Panc1 (cell line): ENCODE measurements at regions not wholly inside any gene's neighbourhood (a gene's known extent, or its start where the extent isn't known, plus 50 kb on each side); places are given as distances from the start of the nearest gene placed in this dataset.
"Not testable (repeated sequence)": the region's sequence is repeated elsewhere in the genome, so short reads cannot be mapped to it uniquely, and the experiment has no call there.

ENCODE experiments used
- ATAC-seq: fragments of 200-7000 bp; cut with Tn5 transposase; 2 replicates; pipeline ENCODE4 v1.9.1; 2020; ENCODE audit warnings: mild to moderate bottlenecking, moderate library complexity
- BruUV-seq: library from RNA; stranded (reverse); fragments of 400-500 nt; replicated peaks from 2 replicates; lab custom pipeline; 2021; lab: Mats Ljungman, UMichigan
- CTCF ChIA-PET: fragments of 300-600 bp; sonication (Branson Sonifier 250); formaldehyde crosslinking; loops from one replicate; lab custom pipeline; 2022; ENCODE audit warnings: antibody characterized with exemption; lab: Charles Lee
- POLR2A ChIA-PET: fragments of 300-600 bp; sonication (Branson Sonifier 250); formaldehyde crosslinking; loops from one replicate; lab custom pipeline; 2022; ENCODE audit warnings: antibody characterized with exemption; lab: Charles Lee
- DNase-seq: peaks from one replicate; pipeline ENCODE4 v3.0.0-alpha.2; 2010; ENCODE audit warnings: low read depth, low spot score
- H3K27ac ChIP-seq: 2 replicates; pipeline ENCODE4 v1.5.1; 2011; ENCODE audit warnings: mild to moderate bottlenecking, low read length, inconsistent platforms
- H3K27me3 ChIP-seq: fragments of 200-500 bp; sonication (Bioruptor generic); 2 replicates; pipeline ENCODE4 v1.6.0; 2014; ENCODE audit warnings: low read length, inconsistent platforms; ENCODE audit not compliant: control insufficient read depth, insufficient read depth
- H3K36me3 ChIP-seq: fragments of 200-500 bp; sonication (Bioruptor generic); 2 replicates; pipeline ENCODE4 v1.5.1; 2014; ENCODE audit warnings: inconsistent platforms, mild to moderate bottlenecking, low read length, moderate library complexity; ENCODE audit not compliant: control insufficient read depth, insufficient read depth
- H3K4me1 ChIP-seq: 2 replicates; pipeline ENCODE4 v1.5.1; 2011; ENCODE audit warnings: inconsistent platforms, mild to moderate bottlenecking, low read length, moderate library complexity; ENCODE audit not compliant: control insufficient read depth, insufficient read depth
- H3K4me3 ChIP-seq, 2 experiments: 2 replicates each; pipeline ENCODE4 v1.5.1; 2011 to 2012; ENCODE audit warnings: low read depth in 2 of 2, low read length in 2 of 2, mild to moderate bottlenecking in 2 of 2, inconsistent platforms in 1 of 2, moderate library complexity in 1 of 2
- H3K9me3 ChIP-seq: fragments of 200-500 bp; sonication (Bioruptor generic); 2 replicates; pipeline ENCODE4 v1.5.1; 2014; ENCODE audit warnings: low read depth, mild to moderate bottlenecking, inconsistent platforms, low read length, moderate library complexity; ENCODE audit not compliant: control insufficient read depth, insufficient read depth
- CTCF ChIP-seq: fragments of 450-650 bp; IDR thresholded peaks from 2 replicates; pipeline ENCODE4 v1.5.1; 2017; ENCODE audit warnings: mild to moderate bottlenecking
- POLR2AphosphoS5 ChIP-seq: IDR thresholded peaks from 2 replicates; pipeline ENCODE4 v1.6.1; 2012; ENCODE audit warnings: mild to moderate bottlenecking, low read depth, low read length, moderate library complexity
- REST ChIP-seq, 2 experiments: IDR thresholded peaks; 2 replicates each; pipeline ENCODE4 v1.6.1; 2011 to 2012; ENCODE audit warnings: low read depth in 2 of 2, control low read depth in 1 of 2, low read length in 1 of 2, mild to moderate bottlenecking in 1 of 2, moderate library complexity in 1 of 2; ENCODE audit not compliant: insufficient read depth in 1 of 2
- SIN3A ChIP-seq: IDR thresholded peaks from 2 replicates; pipeline ENCODE4 v1.6.1; 2012; ENCODE audit warnings: low read depth, mild to moderate bottlenecking, low read length, moderate library complexity, borderline replicate concordance; ENCODE audit not compliant: insufficient read depth
- TCF7L2 ChIP-seq: IDR thresholded peaks from 2 replicates; pipeline ENCODE4 v1.6.1; 2011; ENCODE audit warnings: mild to moderate bottlenecking, low read depth, low read length, inconsistent platforms
- in situ Hi-C: cut with HindIII; loops from 2 replicates; pipeline ENCODE4 v1.10.0; 2016; ENCODE audit warnings: low sequenced_read_pairs, low pct_unique_long_range_greater_than_20kb
- intact Hi-C: fragments of 100-400 bp; cut with micrococcal nuclease; formaldehyde crosslinking; loops from one replicate; pipeline ENCODE4 v1.10.0; 2022; ENCODE audit not compliant: unreplicated experiment

GRCh38 chr5:30469691-30470090, 723.8 kb upstream of the CDH6 start:
- ChIA-PET CTCF (no interaction called here), POLR2A (no interaction called here)
- TF ChIP-seq TCF7L2 (no peak), POLR2AphosphoS5 (no peak), REST (IDR thresholded peaks at IDR 0.05; ENCODE audit: insufficient read depth in 1 of 2, low read depth in 2 of 2, low read length in 1 of 2) (no peak), SIN3A (no peak), CTCF (no peak)
- BruUV-seq = no TSS peak
- DNase-seq (no peak), ATAC-seq (no peak)
- H3K36me3 ChIP-seq = no peaks in the 10 kb centered on the region
- in situ Hi-C loops (no loop called here), intact Hi-C loops (no loop called here)
- H3K4me1 ChIP-seq = no peaks in the 10 kb centered on the region
- H3K4me3 ChIP-seq = no peak overlapping the region
- no peak overlapping the region for H3K27ac ChIP-seq
- H3K27me3 ChIP-seq = no peaks in the 10 kb centered on the region
- H3K9me3 ChIP-seq = 0 out of 2 replicates have a peak, but pooled peaks cover under 1% of the 10 kb centered on the region

GRCh38 chr5:30458681-30459080, 734.8 kb upstream of the CDH6 start:
- intact Hi-C loops (no loop called here), in situ Hi-C loops (no loop called here)
- CTCF ChIA-PET = no interaction called here
- no TSS peak for BruUV-seq
- ATAC-seq (no peak), DNase-seq (no peak)
- POLR2A ChIA-PET = no interaction called here
- no peak for TF ChIP-seq SIN3A
- no peak for TF ChIP-seq TCF7L2
- no peak for TF ChIP-seq REST (IDR thresholded peaks at IDR 0.05; ENCODE audit: insufficient read depth in 1 of 2, low read depth in 2 of 2, low read length in 1 of 2)
- no peak for TF ChIP-seq POLR2AphosphoS5
- TF ChIP-seq CTCF = no peak
- H3K4me1 ChIP-seq = no peaks in the 10 kb centered on the region
- no peaks in the 10 kb centered on the region for H3K36me3 ChIP-seq
- H3K27ac ChIP-seq = no peak overlapping the region
- no peaks in the 10 kb centered on the region for H3K27me3 ChIP-seq
- peaks cover 6% of the 10 kb centered on the region for H3K9me3 ChIP-seq
- no peak overlapping the region for H3K4me3 ChIP-seq

GRCh38 chr5:30455484-30455883, 738.0 kb upstream of the CDH6 start:
- in situ Hi-C loops, H3K4me3 ChIP-seq, DNase-seq, intact Hi-C loops, H3K4me1 ChIP-seq, BruUV-seq, ATAC-seq, H3K27ac ChIP-seq, POLR2A ChIA-PET, H3K36me3 ChIP-seq, H3K9me3 ChIP-seq, H3K27me3 ChIP-seq, CTCF ChIA-PET: not testable (repeated sequence)
